ENCODE measurements at regions not wholly inside any gene's neighbourhood (a gene's known extent, or its start where the extent isn't known, plus 50 kb on each side); places are given as distances from the start of the nearest gene placed in this dataset.

- no peak for DNase-seq (ENCODE audit: low read depth, low spot score)
- no peak overlapping the region for H3K27ac Mint-ChIP-seq (ENCODE audit: unreplicated experiment)
- no peaks in the 10 kb centered on the region for H3K4me1 Mint-ChIP-seq
- H3K27me3 Mint-ChIP-seq (ENCODE audit: low read depth), result no peaks in the 10 kb centered on the region
- TF ChIP-seq CTCF (conservative IDR thresholded peaks at IDR 0.05), result no peak
- H3K4me3 Mint-ChIP-seq, result no peak overlapping the region
- H3K9me3 Mint-ChIP-seq, result peaks cover 5% of the 10 kb centered on the region
- H3K36me3 Mint-ChIP-seq (ENCODE audit: low read depth), result no peaks in the 10 kb centered on the region
Measured at GRCh38 chrX:107526141-107526540, 76.7 kb downstream of the FRMPD3 start.

GRCh38 chrX:107530141-107530540, 80.7 kb downstream of the FRMPD3 start:
- no peak for TF ChIP-seq CTCF (conservative IDR thresholded peaks at IDR 0.05)
- peaks cover 5% of the 10 kb centered on the region for H3K9me3 Mint-ChIP-seq
- no peak for DNase-seq (ENCODE audit: low read depth, low spot score)
- no peaks in the 10 kb centered on the region for H3K4me1 Mint-ChIP-seq
- H3K27me3 Mint-ChIP-seq (ENCODE audit: low read depth), result no peaks in the 10 kb centered on the region
- peaks cover 6% of the 10 kb centered on the region for H3K36me3 Mint-ChIP-seq (ENCODE audit: low read depth)
- no peak overlapping the region for H3K4me3 Mint-ChIP-seq
- H3K27ac Mint-ChIP-seq (ENCODE audit: unreplicated experiment), result no peak overlapping the region

GRCh38 chrX:107537815-107538214, 88.4 kb downstream of the FRMPD3 start:
- peaks cover 3% of the 10 kb centered on the region for H3K36me3 Mint-ChIP-seq (ENCODE audit: low read depth)
- H3K4me3 Mint-ChIP-seq, result no peak overlapping the region
- peak; percentile 54 for TF ChIP-seq CTCF (conservative IDR thresholded peaks at IDR 0.05)
- no peak overlapping the region for H3K27ac Mint-ChIP-seq (ENCODE audit: unreplicated experiment)
- H3K4me1 Mint-ChIP-seq, result peaks cover 7% of the 10 kb centered on the region
- peaks cover 2% of the 10 kb centered on the region for H3K9me3 Mint-ChIP-seq
- DNase-seq (ENCODE audit: low read depth, low spot score), result peak; percentile 8
- no peaks in the 10 kb centered on the region for H3K27me3 Mint-ChIP-seq (ENCODE audit: low read depth)

GRCh38 chrX:107541244-107541643, 87.1 kb upstream of the PRPS1 start:
- Mint-ChIP-seq H3K4me1 (peaks cover 12% of the 10 kb centered on the region), H3K36me3 (ENCODE audit: low read depth) (no peaks in the 10 kb centered on the region), H3K9me3 (no peaks in the 10 kb centered on the region), H3K27ac (ENCODE audit: unreplicated experiment) (no peak overlapping the region), H3K4me3 (no peak overlapping the region), H3K27me3 (ENCODE audit: low read depth) (no peaks in the 10 kb centered on the region)
- TF ChIP-seq CTCF (conservative IDR thresholded peaks at IDR 0.05), result no peak
- no peak for DNase-seq (ENCODE audit: low read depth, low spot score)

- TF ChIP-seq CTCF (conservative IDR thresholded peaks at IDR 0.05), result no peak
- no peaks in the 10 kb centered on the region for H3K27me3 Mint-ChIP-seq (ENCODE audit: low read depth)
Measured at GRCh38 chrX:107542040-107542439, 86.3 kb upstream of the PRPS1 start.

GRCh38 chrX:107542500-107542899, 85.8 kb upstream of the PRPS1 start:
- Mint-ChIP-seq H3K27me3 (ENCODE audit: low read depth) (no peaks in the 10 kb centered on the region), H3K4me3 (no peak overlapping the region), H3K27ac (ENCODE audit: unreplicated experiment) (no peak overlapping the region), H3K4me1 (peaks cover 12% of the 10 kb centered on the region), H3K36me3 (ENCODE audit: low read depth) (no peaks in the 10 kb centered on the region), H3K9me3 (no peaks in the 10 kb centered on the region)
- peak; percentile 2 for DNase-seq (ENCODE audit: low read depth, low spot score)
- TF ChIP-seq CTCF (conservative IDR thresholded peaks at IDR 0.05), result peak; percentile 46

More at GRCh38 chrX:107542040-107542439, 86.3 kb upstream of the PRPS1 start:
- Mint-ChIP-seq H3K4me1 (peaks cover 12% of the 10 kb centered on the region), H3K27ac (ENCODE audit: unreplicated experiment) (no peak overlapping the region), H3K36me3 (ENCODE audit: low read depth) (no peaks in the 10 kb centered on the region), H3K9me3 (no peaks in the 10 kb centered on the region), H3K4me3 (no peak overlapping the region)
- no peak for DNase-seq (ENCODE audit: low read depth, low spot score)

All from neural crest cell (in vitro differentiated cells).